SK-N-SH treated with all-trans-retinoic acid at 6 μM for 48 hours (cell line): ENCODE measurements at regions not wholly inside any gene's neighbourhood (a gene's known extent, or its start where the extent isn't known, plus 50 kb on each side); places are given as distances from the start of the nearest gene placed in this dataset.

ENCODE experiments used
- ARNTL ChIP-seq: fragments of 450-650 bp; formaldehyde crosslinking; IDR thresholded peaks from 2 replicates; pipeline ENCODE4 v1.5.0; 2020; ENCODE audit warnings: low read depth, mild to moderate bottlenecking, moderate library complexity, borderline replicate concordance
- BACH2 ChIP-seq: fragments of 250-450 bp; sonication (Bioruptor Pico); IDR thresholded peaks from 2 replicates; pipeline ENCODE4 v1.9.0; 2021; ENCODE audit warnings: mild to moderate bottlenecking, borderline replicate concordance
- CSDC2 ChIP-seq: fragments of 250-450 bp; sonication (Bioruptor Pico); IDR thresholded peaks from 2 replicates; pipeline ENCODE4 v1.5.0; 2020; ENCODE audit warnings: mild to moderate bottlenecking, moderate library complexity
- CSRNP3 ChIP-seq: fragments of 250-450 bp; sonication (Bioruptor Pico); IDR thresholded peaks from 2 replicates; pipeline ENCODE4 v1.5.1; 2021; ENCODE audit warnings: mild to moderate bottlenecking, moderate library complexity
- ESRRG ChIP-seq: fragments of 250-450 bp; sonication (Bioruptor Pico); IDR thresholded peaks from 2 replicates; pipeline ENCODE4 v1.6.1; 2021; ENCODE audit warnings: mild to moderate bottlenecking
- PATZ1 ChIP-seq: fragments of 250-450 bp; sonication (Bioruptor Pico); IDR thresholded peaks from 2 replicates; pipeline ENCODE4 v1.8.0; 2020; ENCODE audit warnings: mild to moderate bottlenecking, moderate library complexity, borderline replicate concordance
- PPARA ChIP-seq: fragments of 250-450 bp; sonication (Bioruptor Pico); IDR thresholded peaks from 2 replicates; pipeline ENCODE4 v1.5.0; 2020; ENCODE audit warnings: mild to moderate bottlenecking, borderline replicate concordance
- ZC3H10 ChIP-seq: fragments of 250-450 bp; sonication (Bioruptor Pico); IDR thresholded peaks from 2 replicates; pipeline ENCODE4 v1.5.1; 2021; ENCODE audit warnings: mild to moderate bottlenecking, moderate library complexity
- ZFP3 ChIP-seq: fragments of 250-450 bp; sonication (Bioruptor Pico); IDR thresholded peaks from 2 replicates; pipeline ENCODE4 v1.5.0; 2020; ENCODE audit warnings: mild to moderate bottlenecking, moderate library complexity
- ZFP30 ChIP-seq: fragments of 450-650 bp; formaldehyde crosslinking; IDR thresholded peaks from 2 replicates; pipeline ENCODE4 v1.5.0; 2022; ENCODE audit warnings: mild to moderate bottlenecking, moderate library complexity
- ZNF70 ChIP-seq: fragments of 450-650 bp; formaldehyde crosslinking; IDR thresholded peaks from 2 replicates; pipeline ENCODE4 v1.5.0; 2020; ENCODE audit warnings: mild to moderate bottlenecking, moderate library complexity
- ZNF8 ChIP-seq: fragments of 450-650 bp; formaldehyde crosslinking; IDR thresholded peaks from 2 replicates; pipeline ENCODE4 v1.5.0; 2020; ENCODE audit warnings: mild to moderate bottlenecking, moderate library complexity
- TF ChIP-seq, protein P1 (sequence below): fragments of 250-450 bp; sonication (Bioruptor Pico); IDR thresholded peaks from 2 replicates; pipeline ENCODE4 v1.5.0; 2020; ENCODE audit warnings: mild to moderate bottlenecking, moderate library complexity

DNA sequence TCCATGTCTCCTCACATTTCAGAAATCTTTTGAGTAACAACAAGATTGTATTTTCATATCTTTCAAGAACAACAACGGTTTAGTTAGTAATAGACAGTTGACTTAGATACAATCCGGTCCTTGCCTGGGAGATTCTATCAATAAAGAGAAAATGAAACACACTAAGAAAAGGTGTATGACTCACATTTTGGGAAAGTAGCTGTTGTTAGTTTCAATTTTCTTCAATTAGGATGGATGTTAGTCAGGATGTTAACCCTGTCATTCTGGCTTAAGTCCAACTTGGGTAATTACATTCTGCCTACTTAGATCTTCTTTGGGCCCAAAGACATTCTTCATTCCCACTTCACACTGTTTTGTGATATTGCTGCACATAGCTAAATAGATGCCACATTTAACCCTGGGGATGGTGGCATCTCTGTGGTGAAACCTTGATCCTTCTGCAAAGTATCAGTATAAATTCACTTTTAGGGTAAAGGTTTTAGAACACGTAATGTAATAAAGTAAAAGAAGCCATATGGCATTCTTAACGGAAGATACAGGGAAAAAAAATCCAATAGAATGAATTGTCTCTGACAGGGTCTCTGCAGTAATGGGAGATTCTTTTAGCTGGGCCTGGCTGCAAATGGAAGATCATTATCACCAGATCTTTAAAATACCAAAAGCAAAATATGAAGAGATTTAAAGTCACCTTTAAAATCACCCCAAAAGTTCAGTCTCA is 365.5 kb downstream of the FIGN start:
- TF ChIP-seq BACH2 (CRISPR knock-in tag), result no peak
- TF ChIP-seq, protein P1, sequence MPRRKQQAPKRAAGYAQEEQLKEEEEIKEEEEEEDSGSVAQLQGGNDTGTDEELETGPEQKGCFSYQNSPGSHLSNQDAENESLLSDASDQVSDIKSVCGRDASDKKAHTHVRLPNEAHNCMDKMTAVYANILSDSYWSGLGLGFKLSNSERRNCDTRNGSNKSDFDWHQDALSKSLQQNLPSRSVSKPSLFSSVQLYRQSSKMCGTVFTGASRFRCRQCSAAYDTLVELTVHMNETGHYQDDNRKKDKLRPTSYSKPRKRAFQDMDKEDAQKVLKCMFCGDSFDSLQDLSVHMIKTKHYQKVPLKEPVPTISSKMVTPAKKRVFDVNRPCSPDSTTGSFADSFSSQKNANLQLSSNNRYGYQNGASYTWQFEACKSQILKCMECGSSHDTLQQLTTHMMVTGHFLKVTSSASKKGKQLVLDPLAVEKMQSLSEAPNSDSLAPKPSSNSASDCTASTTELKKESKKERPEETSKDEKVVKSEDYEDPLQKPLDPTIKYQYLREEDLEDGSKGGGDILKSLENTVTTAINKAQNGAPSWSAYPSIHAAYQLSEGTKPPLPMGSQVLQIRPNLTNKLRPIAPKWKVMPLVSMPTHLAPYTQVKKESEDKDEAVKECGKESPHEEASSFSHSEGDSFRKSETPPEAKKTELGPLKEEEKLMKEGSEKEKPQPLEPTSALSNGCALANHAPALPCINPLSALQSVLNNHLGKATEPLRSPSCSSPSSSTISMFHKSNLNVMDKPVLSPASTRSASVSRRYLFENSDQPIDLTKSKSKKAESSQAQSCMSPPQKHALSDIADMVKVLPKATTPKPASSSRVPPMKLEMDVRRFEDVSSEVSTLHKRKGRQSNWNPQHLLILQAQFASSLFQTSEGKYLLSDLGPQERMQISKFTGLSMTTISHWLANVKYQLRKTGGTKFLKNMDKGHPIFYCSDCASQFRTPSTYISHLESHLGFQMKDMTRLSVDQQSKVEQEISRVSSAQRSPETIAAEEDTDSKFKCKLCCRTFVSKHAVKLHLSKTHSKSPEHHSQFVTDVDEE, result no peak
- no peak for TF ChIP-seq CSDC2 (CRISPR knock-in tag)
- no peak for TF ChIP-seq CSRNP3 (CRISPR knock-in tag)
- TF ChIP-seq ZFP30 (CRISPR knock-in tag), result no peak
- no peak for TF ChIP-seq ESRRG (CRISPR knock-in tag)
- TF ChIP-seq PPARA, result no peak
- TF ChIP-seq ZC3H10, result no peak
- no peak for TF ChIP-seq ZFP3 (CRISPR knock-in tag)
- no peak for TF ChIP-seq PATZ1
- no peak for TF ChIP-seq ARNTL (CRISPR knock-in tag)
- no peak for TF ChIP-seq ZNF8
- TF ChIP-seq ZNF70 (CRISPR knock-in tag), result no peak
